NCI-H524 (cell line): ENCODE measurements at regions not wholly inside any gene's neighbourhood (a gene's known extent, or its start where the extent isn't known, plus 50 kb on each side); places are given as distances from the start of the nearest gene placed in this dataset.

Experiments
- DNase-seq, 2 experiments: peaks; one replicate each; lab custom pipeline; 2025; lab: John Stamatoyannopoulos, UW

GRCh38 chrX:140848800-140849199, 139.2 kb downstream of the LINC00632 start:
- no peak for DNase-seq

- DNase-seq, result no peak
Observed at GRCh38 chrX:140860718-140861117, 141.7 kb upstream of the SPANXB1 start.

DNA sequence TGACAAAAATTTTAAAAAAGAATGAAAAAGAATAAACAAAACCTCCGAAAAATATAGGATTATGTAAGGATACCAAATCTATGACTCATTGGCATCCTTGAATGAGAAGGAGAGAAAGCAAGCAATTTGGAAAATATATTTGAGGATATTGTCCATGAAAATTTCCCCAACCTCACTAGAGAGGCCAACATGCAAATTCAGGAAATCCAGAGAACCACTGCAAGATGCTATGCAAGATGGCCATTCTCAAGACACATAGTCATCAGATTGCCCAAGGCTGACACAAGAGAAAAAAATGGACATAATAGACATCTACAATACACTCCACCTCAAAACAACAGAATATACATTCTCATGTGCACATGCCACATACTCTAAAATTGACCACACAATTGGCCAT, 135.9 kb upstream of the SPANXB1 start:
- no peak for DNase-seq

GRCh38 chrX:140912606-140913005, 89.8 kb upstream of the SPANXB1 start:
- DNase-seq, result no peak

GRCh38 chrX:140913802-140914501, 88.4 kb upstream of the SPANXB1 start:
- no peak for DNase-seq

DNA sequence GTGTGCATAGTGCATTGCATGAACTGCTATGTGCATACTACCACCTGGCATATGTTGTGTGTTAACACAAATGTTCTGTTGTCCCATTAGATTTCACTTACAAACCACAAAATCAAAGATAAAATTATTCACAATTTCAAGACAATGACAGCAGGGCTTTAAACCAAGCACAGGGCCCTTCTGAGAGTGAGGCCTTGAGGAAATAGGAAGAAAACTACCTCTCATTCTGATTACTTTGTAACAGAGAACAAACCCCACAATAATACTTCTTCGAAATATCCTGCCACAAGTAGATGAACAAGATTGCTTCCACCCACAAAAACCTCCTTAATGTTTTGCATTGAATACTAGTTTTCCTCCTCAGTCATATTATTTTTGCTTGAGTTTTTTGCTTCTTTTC, 85.5 kb upstream of the SPANXB1 start:
- no peak for DNase-seq

- DNase-seq, result no peak
Observed at GRCh38 chrX:140917354-140918115, 84.9 kb upstream of the SPANXB1 start.

GRCh38 chrX:140918398-140919038, 83.9 kb upstream of the SPANXB1 start:
- DNase-seq, result peak; percentile 56 to 77

DNA sequence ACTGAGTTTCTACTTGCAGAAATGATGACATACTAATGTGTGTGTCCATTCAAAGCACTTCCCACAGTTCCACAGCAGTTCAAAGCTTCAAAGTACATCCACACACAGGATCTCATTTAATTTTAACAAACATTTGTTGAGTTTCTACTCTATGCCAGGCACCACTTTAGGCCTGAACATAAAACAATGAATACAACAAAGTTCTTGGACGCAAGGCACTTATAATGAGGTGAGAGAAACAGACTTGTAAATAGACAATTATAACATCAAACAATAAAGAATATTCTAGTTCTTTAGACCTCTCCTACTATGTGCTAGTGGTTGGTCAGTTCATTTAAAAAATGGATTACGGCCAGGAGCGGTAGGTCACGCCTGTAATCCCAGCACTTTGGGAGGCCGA, 82.0 kb upstream of the SPANXB1 start:
- no peak for DNase-seq

- no peak for DNase-seq
Observed at GRCh38 chrX:140923118-140923517, 79.3 kb upstream of the SPANXB1 start.

- no peak for DNase-seq
Observed at GRCh38 chrX:140928739-140929138, 73.7 kb upstream of the SPANXB1 start.

DNA sequence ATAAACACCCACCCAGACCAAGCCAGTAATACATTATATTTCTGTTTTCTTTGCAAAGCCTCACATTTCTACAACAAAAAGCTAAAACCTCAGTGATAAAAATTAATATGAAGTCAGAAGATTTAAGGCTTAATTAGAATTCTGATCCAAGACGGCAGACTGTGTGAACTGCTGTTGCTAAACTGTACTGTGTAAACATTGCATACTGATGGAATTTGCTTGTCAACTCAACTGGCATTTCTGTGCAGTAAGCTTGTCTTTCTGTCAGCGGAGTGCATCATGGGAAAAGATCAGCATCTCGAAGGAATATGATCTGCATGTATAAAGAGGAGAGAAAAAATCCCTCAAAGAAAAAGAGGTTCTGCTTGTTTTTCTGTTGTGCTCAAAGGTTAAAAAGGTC, 69.4 kb upstream of the SPANXB1 start:
- no peak for DNase-seq

- no peak for DNase-seq
Observed at GRCh38 chrX:140933874-140934655, 68.3 kb upstream of the SPANXB1 start.

GRCh38 chrX:140943513-140943912, 58.9 kb upstream of the SPANXB1 start:
- DNase-seq, result no peak

GRCh38 chrX:140944710-140945109, 57.7 kb upstream of the SPANXB1 start:
- no peak for DNase-seq

GRCh38 chrX:140948827-140949226, 53.6 kb upstream of the SPANXB1 start:
- peak; percentile 0 to 55 for DNase-seq

- DNase-seq, result no peak
Observed at GRCh38 chrX:140949233-140949632, 53.2 kb upstream of the SPANXB1 start.
